HepG2 (cell line): ENCODE measurements at regions not wholly inside any gene's neighbourhood (a gene's known extent, or its start where the extent isn't known, plus 50 kb on each side); places are given as distances from the start of the nearest gene placed in this dataset.

ENCODE experiments used
- ATAC-seq: fragments of 200-7000 bp; cut with Tn5 transposase; 3 replicates; pipeline ENCODE4 v1.9.1; 2020; ENCODE audit warnings: mild to moderate bottlenecking, moderate library complexity
- BruUV-seq: library from RNA; stranded (reverse); fragments of 400-500 nt; replicated peaks from 2 replicates; lab custom pipeline; 2021; lab: Mats Ljungman, UMichigan
- CTCF ChIA-PET: fragments of 300-600 bp; formaldehyde crosslinking; extraction: SDS; loops from one replicate; lab custom pipeline; 2021; ENCODE audit warnings: low total read pairs, inconsistent platforms, low intra/inter-chr PET ratio; lab: Yijun Ruan, JAX
- POLR2A ChIA-PET: fragments of 350-600 bp; sonication (Branson Sonifier 250); formaldehyde crosslinking; loops from one replicate; lab custom pipeline; 2020; ENCODE audit warnings: antibody characterized with exemption, inconsistent platforms; lab: Yijun Ruan, JAX
- DNase-seq: peaks from one replicate; pipeline ENCODE4 v3.0.0-alpha.2; 2015; ENCODE audit warnings: low spot score
- FAIRE-seq: peaks from 3 replicates; lab custom pipeline; 2011; peaks lifted over from hg19 to GRCh38; lab: Jason Lieb, UNC
- H2AFZ ChIP-seq: one replicate; pipeline ENCODE4 v1.6.1; 2011; ENCODE audit warnings: low read length, inconsistent platforms
- H3K27ac ChIP-seq: fragments of 300-600 bp; 3 replicates; pipeline ENCODE4 v1.8.0; 2011; ENCODE audit warnings: mixed run types, mild to moderate bottlenecking, mixed read lengths, low read length, inconsistent platforms; ENCODE audit not compliant: insufficient read depth; ENCODE audit errors: extremely low read length
- H3K27me3 ChIP-seq, 2 experiments: fragments of 200-600 bp in 1 of 2; 2 replicates in 1 of 2; 3 replicates in 1 of 2; pipeline versions ENCODE4 v1.6.0 to v1.8.0; 2011; ENCODE audit warnings: low read length in 2 of 2, mild to moderate bottlenecking in 2 of 2, moderate library complexity in 2 of 2, inconsistent platforms in 1 of 2; ENCODE audit not compliant: insufficient read depth in 2 of 2, control insufficient read depth in 1 of 2
- H3K36me3 ChIP-seq, 2 experiments: fragments of 200-600 bp in 1 of 2; replicated peaks in 1 of 2; 2 replicates in 1 of 2; 3 replicates in 1 of 2; pipeline versions ENCODE4 v1.5.1 to v1.8.0; 2011; ENCODE audit warnings: low read length in 2 of 2, inconsistent platforms in 1 of 2; ENCODE audit not compliant: insufficient read depth in 2 of 2, control insufficient read depth in 1 of 2
- H3K4me1 ChIP-seq: 2 replicates; pipeline ENCODE4 v1.5.1; 2012; ENCODE audit warnings: low read length, inconsistent platforms; ENCODE audit not compliant: insufficient read depth
- H3K4me2 ChIP-seq: 2 replicates; pipeline ENCODE4 v1.6.0; 2011; ENCODE audit warnings: low read depth, low read length, inconsistent platforms
- H3K4me3 ChIP-seq, 3 experiments: fragments of 200-600 bp in 1 of 3; sonication (generic), shearing (Covaris generic) in 1 of 3; replicated peaks in 1 of 3; 2 replicates each; pipeline ENCODE4 v1.5.1; 2011 to 2016; ENCODE audit warnings: low read length in 3 of 3, inconsistent platforms in 2 of 3, low read depth in 2 of 3, mild to moderate bottlenecking in 2 of 3, control low read depth in 1 of 3, mixed read lengths in 1 of 3; ENCODE audit not compliant: insufficient read depth in 1 of 3
- H3K79me2 ChIP-seq: one replicate; pipeline ENCODE4 v1.6.1; 2011; ENCODE audit warnings: low read length, inconsistent platforms; ENCODE audit not compliant: insufficient read depth
- H3K9ac ChIP-seq: 2 replicates; pipeline ENCODE4 v1.6.0; 2011; ENCODE audit warnings: mild to moderate bottlenecking, low read depth, low read length, inconsistent platforms; ENCODE audit not compliant: insufficient read depth
- H3K9me3 ChIP-seq: 2 replicates; pipeline ENCODE4 v1.5.1; 2012; ENCODE audit warnings: mild to moderate bottlenecking, low read length
- H4K20me1 ChIP-seq: 2 replicates; pipeline ENCODE4 v1.6.0; 2011; ENCODE audit warnings: inconsistent platforms, mild to moderate bottlenecking, low read length, moderate library complexity; ENCODE audit not compliant: insufficient read depth
- ARHGAP35 ChIP-seq: sonication (generic); formaldehyde crosslinking; IDR thresholded peaks from 2 replicates; pipeline ENCODE4 v1.9.0; 2022; ENCODE audit warnings: mild to moderate bottlenecking, inconsistent platforms, moderate library complexity, missing genetic modification reagents, borderline replicate concordance
- ERF ChIP-seq: IDR thresholded peaks from 2 replicates; pipeline ENCODE4 v1.6.1; 2018; ENCODE audit warnings: missing biosample characterization, missing genetic modification reagents
- GFI1 ChIP-seq: sonication (generic); formaldehyde crosslinking; IDR thresholded peaks from 2 replicates; pipeline ENCODE4 v1.5.0; 2020; ENCODE audit warnings: missing genetic modification reagents, mild to moderate bottlenecking, borderline replicate concordance
- ISL2 ChIP-seq: sonication (generic); formaldehyde crosslinking; IDR thresholded peaks from 2 replicates; pipeline ENCODE4 v1.5.0; 2020; ENCODE audit warnings: missing genetic modification reagents
- JUND ChIP-seq: sonication (generic); formaldehyde crosslinking; IDR thresholded peaks from 2 replicates; pipeline ENCODE4 v1.8.0; 2022; ENCODE audit warnings: mild to moderate bottlenecking, missing genetic modification reagents
- NR3C1 ChIP-seq: sonication (generic); formaldehyde crosslinking; IDR thresholded peaks from 2 replicates; pipeline ENCODE4 v1.4.0; 2020; ENCODE audit warnings: missing genetic modification reagents
- RNF2 ChIP-seq: fragments of 450-650 bp; conservative IDR thresholded peaks from 2 replicates; pipeline ENCODE4 v1.6.1; 2016; ENCODE audit warnings: low read depth
- SP1 ChIP-seq, 2 experiments: fragments of 450-650 bp in 1 of 2; sonication (generic) in 1 of 2; formaldehyde crosslinking in 1 of 2; IDR thresholded peaks; 2 replicates each; pipeline versions ENCODE4 v1.4.0 to v1.6.1; 2016 to 2020; ENCODE audit warnings: missing genetic modification reagents in 1 of 2
- THAP11 ChIP-seq: IDR thresholded peaks from 2 replicates; pipeline ENCODE4 v1.6.1; 2016; ENCODE audit warnings: missing biosample characterization, missing genetic modification reagents
- TP53 ChIP-seq: sonication (generic); formaldehyde crosslinking; conservative IDR thresholded peaks from 2 replicates; pipeline ENCODE4 v1.4.0; 2020; ENCODE audit warnings: missing genetic modification reagents
- ZFP37 ChIP-seq: sonication (generic); formaldehyde crosslinking; IDR thresholded peaks from 2 replicates; pipeline ENCODE4 v1.4.0; 2020; ENCODE audit warnings: missing genetic modification reagents, borderline replicate concordance
- ZMYM3 ChIP-seq: sonication (generic); formaldehyde crosslinking; IDR thresholded peaks from 2 replicates; pipeline ENCODE4 v1.5.1; 2020; ENCODE audit warnings: mild to moderate bottlenecking, missing genetic modification reagents
- ZNF329 ChIP-seq: sonication (generic); formaldehyde crosslinking; IDR thresholded peaks from 2 replicates; pipeline ENCODE4 v1.9.0; 2021; ENCODE audit warnings: low read depth, mild to moderate bottlenecking, missing genetic modification reagents
- ZNF75D ChIP-seq: sonication (generic); formaldehyde crosslinking; IDR thresholded peaks from 2 replicates; pipeline ENCODE4 v1.8.1; 2023; ENCODE audit warnings: missing genetic modification reagents, mild to moderate bottlenecking, borderline replicate concordance
- ZNF782 ChIP-seq: sonication (generic); formaldehyde crosslinking; IDR thresholded peaks from 2 replicates; pipeline ENCODE4 v1.4.0; 2020; ENCODE audit warnings: missing genetic modification reagents, mild to moderate bottlenecking, borderline replicate concordance
- ZNF788 ChIP-seq: sonication (generic); formaldehyde crosslinking; IDR thresholded peaks from 2 replicates; pipeline ENCODE4 v1.5.0; 2020; ENCODE audit warnings: mild to moderate bottlenecking, missing genetic modification reagents, borderline replicate concordance
- ZNF841 ChIP-seq: sonication (generic); formaldehyde crosslinking; IDR thresholded peaks from 2 replicates; pipeline ENCODE4 v1.8.1; 2023; ENCODE audit warnings: missing genetic modification reagents, borderline replicate concordance
- WGBS: methylation state at CpG from one replicate; pipeline ENCODE4 v1.1.6; 2017; ENCODE audit warnings: low lambda C conversion rate; 5-methylcytosine and 5-hydroxymethylcytosine counted together
- in situ Hi-C: cut with HindIII; loops from 2 replicates; pipeline ENCODE4 v1.10.0; 2017; ENCODE audit warnings: low pct_unique_long_range_greater_than_20kb; ENCODE audit not compliant: extremely low pct_ligation_motif_present
- intact Hi-C: fragments of 100-400 bp; cut with micrococcal nuclease; formaldehyde crosslinking; loops from one replicate; pipeline ENCODE4 v1.10.0; 2022; ENCODE audit not compliant: unreplicated experiment
- TF ChIP-seq, protein P1 (sequence below), 2 experiments: sonication (generic) in 1 of 2; formaldehyde crosslinking in 1 of 2; IDR thresholded peaks; 2 replicates each; pipeline versions ENCODE4 v1.5.1 to v1.6.1; 2011 to 2020; ENCODE audit warnings: borderline replicate concordance in 1 of 2, low read depth in 1 of 2, low read length in 1 of 2, mild to moderate bottlenecking in 1 of 2, missing genetic modification reagents in 1 of 2, moderate library complexity in 1 of 2
- TF ChIP-seq, protein P2 (sequence below): sonication (generic); formaldehyde crosslinking; IDR thresholded peaks from 2 replicates; pipeline ENCODE4 v1.4.0; 2020; ENCODE audit warnings: mild to moderate bottlenecking, low read depth, missing genetic modification reagents

DNA sequence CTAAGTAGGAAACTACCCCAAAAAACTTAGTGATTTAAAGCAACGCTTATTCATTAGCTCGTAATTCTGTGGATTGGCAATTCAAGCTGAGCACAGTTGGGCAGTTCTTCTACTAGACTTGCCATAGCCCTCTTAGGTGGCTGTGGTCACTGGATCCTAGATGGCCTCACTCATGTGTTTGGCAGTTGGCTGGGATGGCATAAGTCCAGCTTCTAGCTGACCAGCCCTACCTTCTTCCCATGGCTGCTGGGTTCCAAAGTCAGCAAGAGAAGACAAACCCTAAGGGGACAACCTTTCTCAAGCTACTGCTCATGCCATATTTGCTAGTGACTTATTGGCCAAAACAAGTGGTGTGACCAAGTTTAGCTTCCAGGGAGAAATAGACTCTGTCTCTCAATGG lies 95.3 kb downstream of the COPS8 start:
- BruUV-seq, result no TSS peak
- no peak overlapping the region for H3K9ac ChIP-seq
- intact Hi-C loops, result no loop called here
- no peaks in the 10 kb centered on the region for H3K9me3 ChIP-seq
- H3K4me2 ChIP-seq, result no peak overlapping the region
- H3K4me3 ChIP-seq, result no peak overlapping the region
- no peak for FAIRE-seq
- ChIA-PET CTCF (no interaction called here), POLR2A (no interaction called here)
- H3K27me3 ChIP-seq, result peaks cover 4 to 59% of the 10 kb centered on the region in 2 experiments; a peak in 3 of 5 replicates
- no peaks in the 10 kb centered on the region for H3K36me3 ChIP-seq
- DNase-seq, result no peak
- H3K27ac ChIP-seq, result no peak overlapping the region
- H3K79me2 ChIP-seq, result no peaks in the 10 kb centered on the region
- no peaks in the 10 kb centered on the region for H4K20me1 ChIP-seq
- in situ Hi-C loops, result no loop called here
- no peak overlapping the region for H2AFZ ChIP-seq
- ATAC-seq, result no peak
- no peak for TF ChIP-seq JUND
- no peak for TF ChIP-seq ZFP37 (CRISPR knock-in tag)
- TF ChIP-seq ZNF782 (CRISPR knock-in tag), result no peak
- TF ChIP-seq ERF, result no peak
- TF ChIP-seq ARHGAP35, result no peak
- TF ChIP-seq GFI1, result no peak
- no peak for TF ChIP-seq ZMYM3 (CRISPR knock-in tag)
- TF ChIP-seq NR3C1 (CRISPR knock-in tag), result no peak
- TF ChIP-seq ZNF329 (CRISPR knock-in tag), result no peak
- TF ChIP-seq ISL2 (CRISPR knock-in tag), result no peak
- TF ChIP-seq THAP11 (CRISPR knock-in tag), result no peak
- TF ChIP-seq, protein P1, sequence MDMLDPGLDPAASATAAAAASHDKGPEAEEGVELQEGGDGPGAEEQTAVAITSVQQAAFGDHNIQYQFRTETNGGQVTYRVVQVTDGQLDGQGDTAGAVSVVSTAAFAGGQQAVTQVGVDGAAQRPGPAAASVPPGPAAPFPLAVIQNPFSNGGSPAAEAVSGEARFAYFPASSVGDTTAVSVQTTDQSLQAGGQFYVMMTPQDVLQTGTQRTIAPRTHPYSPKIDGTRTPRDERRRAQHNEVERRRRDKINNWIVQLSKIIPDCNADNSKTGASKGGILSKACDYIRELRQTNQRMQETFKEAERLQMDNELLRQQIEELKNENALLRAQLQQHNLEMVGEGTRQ (IDR thresholded peaks at IDR 0.05; ENCODE audit: low read depth, low read length), result no peak
- TF ChIP-seq, protein P1 (CRISPR knock-in tag; IDR thresholded peaks at IDR 0.05; ENCODE audit: borderline replicate concordance), result no peak
- TF ChIP-seq RNF2, result no peak
- TF ChIP-seq ZNF841 (CRISPR knock-in tag), result no peak
- no peak for TF ChIP-seq ZNF75D
- TF ChIP-seq SP1 (IDR thresholded peaks at IDR 0.05), result no peak
- TF ChIP-seq SP1 (CRISPR knock-in tag; IDR thresholded peaks at IDR 0.05), result no peak
- TF ChIP-seq TP53 (CRISPR knock-in tag), result no peak
- TF ChIP-seq, protein P2, sequence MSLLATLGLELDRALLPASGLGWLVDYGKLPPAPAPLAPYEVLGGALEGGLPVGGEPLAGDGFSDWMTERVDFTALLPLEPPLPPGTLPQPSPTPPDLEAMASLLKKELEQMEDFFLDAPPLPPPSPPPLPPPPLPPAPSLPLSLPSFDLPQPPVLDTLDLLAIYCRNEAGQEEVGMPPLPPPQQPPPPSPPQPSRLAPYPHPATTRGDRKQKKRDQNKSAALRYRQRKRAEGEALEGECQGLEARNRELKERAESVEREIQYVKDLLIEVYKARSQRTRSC (CRISPR knock-in tag), result no peak
- TF ChIP-seq ZNF788 (CRISPR knock-in tag), result no peak
- no peaks in the 10 kb centered on the region for H3K4me1 ChIP-seq
- WGBS, result 24% methylated on average over 2 of the region's 2 CpGs
